H9 (cell line): ENCODE measurements at regions not wholly inside any gene's neighbourhood (a gene's known extent, or its start where the extent isn't known, plus 50 kb on each side); places are given as distances from the start of the nearest gene placed in this dataset.

ENCODE experiments used
- DNase-seq: peaks from one replicate; pipeline ENCODE4 v3.0.0-alpha.2; 2017
- H2AFZ ChIP-seq: one replicate; pipeline ENCODE4 v1.6.1; 2013; ENCODE audit warnings: mild to moderate bottlenecking, low read length, control low read depth, moderate library complexity
- H2AK5ac ChIP-seq: 2 replicates; pipeline ENCODE4 v1.6.1; 2013; ENCODE audit warnings: low read length, control low read depth, mixed read lengths; ENCODE audit not compliant: insufficient read length
- H2BK120ac ChIP-seq: one replicate; pipeline ENCODE4 v1.6.1; 2013; ENCODE audit warnings: low read depth, mild to moderate bottlenecking, low read length, control low read depth, inconsistent platforms; ENCODE audit not compliant: poor library complexity, severe bottlenecking
- H2BK12ac ChIP-seq: 2 replicates; pipeline ENCODE4 v1.6.1; 2013; ENCODE audit warnings: low read length, control low read depth, mixed read lengths, low read depth; ENCODE audit not compliant: insufficient read length
- H2BK15ac ChIP-seq: 2 replicates; pipeline ENCODE4 v1.6.1; 2013; ENCODE audit warnings: low read depth, low read length, control low read depth
- H2BK20ac ChIP-seq: one replicate; pipeline ENCODE4 v1.6.1; 2013; ENCODE audit warnings: low read depth, mild to moderate bottlenecking, low read length, control low read depth, inconsistent platforms; ENCODE audit not compliant: poor library complexity, severe bottlenecking
- H2BK5ac ChIP-seq: 2 replicates; pipeline ENCODE4 v1.6.1; 2013; ENCODE audit warnings: low read length, control low read depth, mixed read lengths; ENCODE audit not compliant: insufficient read length
- H3K14ac ChIP-seq: 2 replicates; pipeline ENCODE4 v1.6.1; 2013; ENCODE audit warnings: low read length, control low read depth; ENCODE audit not compliant: insufficient read depth
- H3K18ac ChIP-seq: 2 replicates; pipeline ENCODE4 v1.6.1; 2013; ENCODE audit warnings: low read depth, mild to moderate bottlenecking, mixed read lengths, low read length, control low read depth; ENCODE audit not compliant: insufficient read length
- H3K23ac ChIP-seq: 2 replicates; pipeline ENCODE4 v1.6.1; 2013; ENCODE audit warnings: low read length, control low read depth, mixed read lengths, low read depth; ENCODE audit not compliant: insufficient read length
- H3K23me2 ChIP-seq: 2 replicates; pipeline ENCODE4 v1.6.1; 2013; ENCODE audit warnings: low read depth, mild to moderate bottlenecking, mixed read lengths, low read length, control low read depth; ENCODE audit not compliant: insufficient read length, poor library complexity, severe bottlenecking
- H3K27ac ChIP-seq: 2 replicates; pipeline ENCODE4 v1.5.1; 2013; ENCODE audit warnings: low read length, control low read depth, mixed read lengths, low read depth; ENCODE audit not compliant: insufficient read length
- H3K27me3 ChIP-seq: 2 replicates; pipeline ENCODE4 v1.6.1; 2013; ENCODE audit warnings: low read length, control low read depth, inconsistent platforms; ENCODE audit not compliant: insufficient read depth
- H3K4ac ChIP-seq: 2 replicates; pipeline ENCODE4 v1.6.1; 2013; ENCODE audit warnings: low read depth, mild to moderate bottlenecking, control low read depth, inconsistent platforms, low read length, moderate library complexity
- H3K4me1 ChIP-seq: 2 replicates; pipeline ENCODE4 v1.6.1; 2013; ENCODE audit warnings: low read length, control low read depth, inconsistent platforms; ENCODE audit not compliant: insufficient read depth
- H3K4me2 ChIP-seq: 2 replicates; pipeline ENCODE4 v1.6.1; 2013; ENCODE audit warnings: low read length, control low read depth, mixed read lengths; ENCODE audit not compliant: insufficient read length, insufficient read depth
- H3K56ac ChIP-seq: 2 replicates; pipeline ENCODE4 v1.6.1; 2013; ENCODE audit warnings: low read depth, mild to moderate bottlenecking, mixed read lengths, low read length, control low read depth; ENCODE audit not compliant: insufficient read length
- H3K79me1 ChIP-seq: 2 replicates; pipeline ENCODE4 v1.6.1; 2013; ENCODE audit warnings: low read depth, mild to moderate bottlenecking, moderate library complexity, low read length, control low read depth, inconsistent platforms; ENCODE audit not compliant: insufficient read depth, poor library complexity, severe bottlenecking
- H3K79me2 ChIP-seq: 2 replicates; pipeline ENCODE4 v1.6.1; 2013; ENCODE audit warnings: low read length, control low read depth, inconsistent platforms; ENCODE audit not compliant: insufficient read depth
- H3K9ac ChIP-seq: 2 replicates; pipeline ENCODE4 v1.6.1; 2013; ENCODE audit warnings: low read length, control low read depth, mixed read lengths; ENCODE audit not compliant: insufficient read length; ENCODE audit errors: extremely low read depth
- H3K9me3 ChIP-seq: one replicate; pipeline ENCODE4 v1.6.1; 2013; ENCODE audit warnings: low read depth, low read length, inconsistent platforms; ENCODE audit not compliant: control insufficient read depth
- H3T11ph ChIP-seq: one replicate; pipeline ENCODE4 v1.6.1; 2013; ENCODE audit warnings: mild to moderate bottlenecking, low read length, control low read depth, inconsistent platforms
- H4K20me1 ChIP-seq: one replicate; pipeline ENCODE4 v1.6.1; 2013; ENCODE audit not compliant: control insufficient read depth, insufficient read length, insufficient read depth
- H4K5ac ChIP-seq: 2 replicates; pipeline ENCODE4 v1.6.1; 2013; ENCODE audit warnings: low read depth, mild to moderate bottlenecking, mixed read lengths, low read length, control low read depth; ENCODE audit not compliant: insufficient read length
- H4K8ac ChIP-seq: replicated peaks from 2 replicates; pipeline ENCODE4 v1.6.1; 2013; ENCODE audit warnings: low read length, control low read depth, mixed read lengths, low read depth; ENCODE audit not compliant: insufficient read length
- H4K91ac ChIP-seq: 2 replicates; pipeline ENCODE4 v1.6.1; 2013; ENCODE audit warnings: low read depth, mild to moderate bottlenecking, moderate library complexity, mixed read lengths, low read length, control low read depth; ENCODE audit not compliant: insufficient read length
- H3K27ac Mint-ChIP-seq, 3 experiments: 2 replicates in 2 of 3; 3 replicates in 1 of 3; pipeline ENCODE4 v1.8.0; 2020 to 2021; ENCODE audit warnings: mixed read lengths in 3 of 3, mild to moderate bottlenecking in 1 of 3, moderate library complexity in 1 of 3
- H3K27me3 Mint-ChIP-seq: 2 replicates; pipeline ENCODE4 v1.8.0; 2021; ENCODE audit warnings: low read depth, mild to moderate bottlenecking, moderate library complexity, mixed read lengths
- H3K36me3 Mint-ChIP-seq, 3 experiments: 2 replicates in 2 of 3; 3 replicates in 1 of 3; pipeline ENCODE4 v1.8.0; 2020 to 2021; ENCODE audit warnings: low read depth in 3 of 3, mixed read lengths in 3 of 3; ENCODE audit not compliant: insufficient read depth in 1 of 3
- H3K4me1 Mint-ChIP-seq, 2 experiments: 2 replicates each; pipeline ENCODE4 v1.8.0; 2020; ENCODE audit warnings: mixed read lengths in 2 of 2
- H3K4me3 Mint-ChIP-seq, 2 experiments: 2 replicates in 1 of 2; 3 replicates in 1 of 2; pipeline ENCODE4 v1.8.0; 2020 to 2021; ENCODE audit warnings: mild to moderate bottlenecking in 2 of 2, mixed read lengths in 2 of 2, moderate library complexity in 1 of 2
- H3K9me3 Mint-ChIP-seq, 2 experiments: 2 replicates in 1 of 2; 3 replicates in 1 of 2; pipeline ENCODE4 v1.8.0; 2020; ENCODE audit warnings: mild to moderate bottlenecking in 2 of 2, mixed read lengths in 2 of 2, moderate library complexity in 1 of 2
- CTCF ChIP-seq: fragments of 200-600 bp; sonication (generic); conservative IDR thresholded peaks from 3 replicates; pipeline ENCODE4 v1.8.0; 2021; ENCODE audit warnings: antibody characterized with exemption, mild to moderate bottlenecking
- WGBS: extraction: QIAGEN DNeasy Blood & Tissue Kit; methylation state at CpG from one replicate; pipeline ENCODE4 v1.1.7; 2013; ENCODE audit warnings: missing lambda C conversion rate, low lambda C conversion rate, mixed read lengths; ENCODE audit not compliant: insufficient read length; ENCODE audit errors: extremely low coverage; 5-methylcytosine and 5-hydroxymethylcytosine counted together

GRCh38 chr3:191859531-191859930 is 398.6 kb downstream of the PYDC2 start:
- H3K14ac ChIP-seq: no peak overlapping the region
- H3K27me3 ChIP-seq: no peaks in the 10 kb centered on the region
- DNase-seq: no peak
- H2BK20ac ChIP-seq: no peak overlapping the region
- H3K36me3 Mint-ChIP-seq: peaks cover 0 to 6% (median 0%) of the 10 kb centered on the region in 3 experiments; a peak in 2 of 7 replicates
- H3K27ac Mint-ChIP-seq: no peak overlapping the region
- no peak overlapping the region for H4K5ac ChIP-seq
- no peak overlapping the region for H2AFZ ChIP-seq
- H3K56ac ChIP-seq: no peak overlapping the region
- no peak overlapping the region for H2BK5ac ChIP-seq
- no peaks in the 10 kb centered on the region for H4K20me1 ChIP-seq
- no peak overlapping the region for H3K9ac ChIP-seq
- no peaks in the 10 kb centered on the region for H3K23me2 ChIP-seq
- H3K4me3 Mint-ChIP-seq: no peak overlapping the region
- no peak overlapping the region for H2AK5ac ChIP-seq
- no peak overlapping the region for H3K23ac ChIP-seq
- H3K9me3 Mint-ChIP-seq: peaks cover 3 to 6% of the 10 kb centered on the region in 2 experiments; a peak in 3 of 5 replicates
- no peak overlapping the region for H3T11ph ChIP-seq
- H3K4me1 ChIP-seq: no peaks in the 10 kb centered on the region
- H3K4me1 Mint-ChIP-seq: peaks cover 0 to 7% of the 10 kb centered on the region in 2 experiments; a peak in 2 of 4 replicates
- no CpG with 5 or more reads among the region's 3 CpGs for WGBS
- H3K27ac ChIP-seq: no peak overlapping the region
- no peak overlapping the region for H4K8ac ChIP-seq
- TF ChIP-seq CTCF: no peak
- no peak overlapping the region for H2BK120ac ChIP-seq
- H3K79me2 ChIP-seq: no peaks in the 10 kb centered on the region
- H3K9me3 ChIP-seq: no peaks in the 10 kb centered on the region
- no peak overlapping the region for H2BK15ac ChIP-seq
- no peaks in the 10 kb centered on the region for H3K27me3 Mint-ChIP-seq
- no peak overlapping the region for H3K4me2 ChIP-seq
- H3K4ac ChIP-seq: no peak overlapping the region
- H4K91ac ChIP-seq: no peak overlapping the region
- no peak overlapping the region for H2BK12ac ChIP-seq
- H3K79me1 ChIP-seq: no peaks in the 10 kb centered on the region
- H3K18ac ChIP-seq: no peak overlapping the region
